GM12875 (cell line): ENCODE measurements at regions not wholly inside any gene's neighbourhood (a gene's known extent, or its start where the extent isn't known, plus 50 kb on each side); places are given as distances from the start of the nearest gene placed in this dataset.

Experiments
- H3K4me3 ChIP-seq: one replicate; pipeline ENCODE4 v1.5.1; 2011; ENCODE audit warnings: low read depth, low read length, control low read depth
- CTCF ChIP-seq: IDR thresholded peaks from 2 replicates; pipeline ENCODE4 v1.5.1; 2011; ENCODE audit warnings: low read depth, mild to moderate bottlenecking, control low read depth, inconsistent platforms, low read length, moderate library complexity, borderline replicate concordance; ENCODE audit not compliant: insufficient read depth

- no peak overlapping the region for H3K4me3 ChIP-seq
- no peak for TF ChIP-seq CTCF
Measured at GRCh38 chr3:168820810-168821415, 725.2 kb upstream of the GOLIM4 start.

GRCh38 chr3:168817177-168817576, 721.5 kb upstream of the GOLIM4 start:
- no peak for TF ChIP-seq CTCF
- no peak overlapping the region for H3K4me3 ChIP-seq

GRCh38 chr3:168815946-168816345, 720.2 kb upstream of the GOLIM4 start:
- no peak overlapping the region for H3K4me3 ChIP-seq
- no peak for TF ChIP-seq CTCF

- TF ChIP-seq CTCF = no peak
Measured at GRCh38 chr3:168813225-168813802, 717.6 kb upstream of the GOLIM4 start.

GRCh38 chr3:168812234-168812633, 716.5 kb upstream of the GOLIM4 start:
- TF ChIP-seq CTCF = no peak
- H3K4me3 ChIP-seq = no peak overlapping the region

More at GRCh38 chr3:168813225-168813802, 717.6 kb upstream of the GOLIM4 start:
- no peak overlapping the region for H3K4me3 ChIP-seq

GRCh38 chr3:168808596-168808995, 712.9 kb upstream of the GOLIM4 start:
- H3K4me3 ChIP-seq = no peak overlapping the region
- TF ChIP-seq CTCF = no peak

GRCh38 chr3:168807448-168807847, 711.7 kb upstream of the GOLIM4 start:
- H3K4me3 ChIP-seq = no peak overlapping the region
- TF ChIP-seq CTCF = no peak
